Body of pancreas (tissue), 4 donors: ENCODE measurements at regions not wholly inside any gene's neighbourhood (a gene's known extent, or its start where the extent isn't known, plus 50 kb on each side); places are given as distances from the start of the nearest gene placed in this dataset.

Experiments
- POLR2A ChIP-seq, 3 donors: fragments of 450-650 bp; IDR thresholded peaks; one replicate each; pipeline ENCODE4 v1.6.1; 2016; ENCODE audit warnings: antibody characterized with exemption in 3 of 3, mild to moderate bottlenecking in 2 of 3
- TF ChIP-seq, protein P1 (sequence below), 7 experiments: fragments of 450-650 bp in 4 of 7; fragments of 200-600 bp in 3 of 7; sonication (generic) in 3 of 7; IDR thresholded peaks; one replicate each; pipeline ENCODE4 v1.5.1; 2016 to 2019; ENCODE audit warnings: antibody characterized with exemption in 7 of 7

DNA sequence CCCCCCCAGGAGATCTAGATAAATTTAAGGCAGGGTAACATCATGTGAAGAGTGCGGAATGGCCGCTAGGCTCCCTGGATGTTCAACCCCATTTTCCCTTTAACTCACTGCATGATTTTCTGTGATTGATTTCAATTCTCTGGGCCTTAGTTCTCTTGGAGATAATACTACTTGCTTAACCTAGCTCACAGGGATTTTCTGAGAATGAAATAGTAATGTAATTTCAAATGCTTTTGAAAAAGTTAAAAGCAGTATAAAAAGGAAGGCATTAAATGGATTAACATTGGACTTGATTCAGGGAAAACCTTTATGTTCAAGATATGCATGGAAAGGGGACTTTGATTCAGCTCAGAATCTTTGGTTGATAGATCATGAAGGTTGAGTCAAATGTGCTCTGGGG is 90.9 kb downstream of the KIF4B start:
- TF ChIP-seq, protein P1, sequence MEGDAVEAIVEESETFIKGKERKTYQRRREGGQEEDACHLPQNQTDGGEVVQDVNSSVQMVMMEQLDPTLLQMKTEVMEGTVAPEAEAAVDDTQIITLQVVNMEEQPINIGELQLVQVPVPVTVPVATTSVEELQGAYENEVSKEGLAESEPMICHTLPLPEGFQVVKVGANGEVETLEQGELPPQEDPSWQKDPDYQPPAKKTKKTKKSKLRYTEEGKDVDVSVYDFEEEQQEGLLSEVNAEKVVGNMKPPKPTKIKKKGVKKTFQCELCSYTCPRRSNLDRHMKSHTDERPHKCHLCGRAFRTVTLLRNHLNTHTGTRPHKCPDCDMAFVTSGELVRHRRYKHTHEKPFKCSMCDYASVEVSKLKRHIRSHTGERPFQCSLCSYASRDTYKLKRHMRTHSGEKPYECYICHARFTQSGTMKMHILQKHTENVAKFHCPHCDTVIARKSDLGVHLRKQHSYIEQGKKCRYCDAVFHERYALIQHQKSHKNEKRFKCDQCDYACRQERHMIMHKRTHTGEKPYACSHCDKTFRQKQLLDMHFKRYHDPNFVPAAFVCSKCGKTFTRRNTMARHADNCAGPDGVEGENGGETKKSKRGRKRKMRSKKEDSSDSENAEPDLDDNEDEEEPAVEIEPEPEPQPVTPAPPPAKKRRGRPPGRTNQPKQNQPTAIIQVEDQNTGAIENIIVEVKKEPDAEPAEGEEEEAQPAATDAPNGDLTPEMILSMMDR (IDR thresholded peaks at IDR 0.05), result no peak
- TF ChIP-seq POLR2A (IDR thresholded peaks at IDR 0.05), result no peak
